Esophagus squamous epithelium (tissue), 5 donors: ENCODE measurements at regions not wholly inside any gene's neighbourhood (a gene's known extent, or its start where the extent isn't known, plus 50 kb on each side); places are given as distances from the start of the nearest gene placed in this dataset.

ENCODE experiments used
- DNase-seq: peaks from one replicate; lab custom pipeline; 2025; lab: John Stamatoyannopoulos, UW
- H3K27ac ChIP-seq, 4 donors: fragments of 200-600 bp; sonication (generic); one replicate each; pipeline ENCODE4 v1.5.1; 2016 to 2019; ENCODE audit warnings: mild to moderate bottlenecking in 1 of 4
- H3K27me3 ChIP-seq, 4 donors: fragments of 200-600 bp; sonication (generic); 1 replicate in 3 of 4; 2 replicates in 1 of 4; pipeline versions ENCODE4 v1.5.1 to v1.6.0; 2017 to 2021; ENCODE audit warnings: antibody characterized with exemption in 1 of 4
- H3K36me3 ChIP-seq, 3 donors: fragments of 200-600 bp; sonication (generic); one replicate each; pipeline ENCODE4 v1.5.1; 2016 to 2019
- H3K4me1 ChIP-seq, 3 donors: fragments of 200-600 bp; sonication (generic); one replicate each; pipeline ENCODE4 v1.5.1; 2017 to 2019
- H3K4me3 ChIP-seq, 4 donors: fragments of 200-600 bp; sonication (generic); 1 replicate in 3 of 4; 2 replicates in 1 of 4; pipeline ENCODE4 v1.5.1; 2016 to 2019; ENCODE audit warnings: mild to moderate bottlenecking in 2 of 4, moderate library complexity in 1 of 4
- H3K9me3 ChIP-seq, 3 donors: fragments of 200-600 bp; sonication (generic); one replicate each; pipeline ENCODE4 v1.5.1; 2016 to 2019
- POLR2A ChIP-seq, 4 donors: fragments of 450-650 bp; IDR thresholded peaks; one replicate each; pipeline ENCODE4 v1.6.1; 2017; ENCODE audit warnings: antibody characterized with exemption in 4 of 4, mild to moderate bottlenecking in 4 of 4, moderate library complexity in 3 of 4
- WGBS, 2 donors: methylation state at CpG; one replicate each; pipeline ENCODE4 v1.1.5; 2018; 5-methylcytosine and 5-hydroxymethylcytosine counted together
- intact Hi-C: fragments of 100-400 bp; cut with DNase I; formaldehyde crosslinking; loops from one replicate; pipeline ENCODE4 v1.15.0; 2022
- TF ChIP-seq, protein P1 (sequence below), 6 experiments: fragments of 450-650 bp in 4 of 6; fragments of 200-600 bp in 2 of 6; sonication (generic) in 2 of 6; IDR thresholded peaks; one replicate each; pipeline ENCODE4 v1.5.1; 2016 to 2019; ENCODE audit warnings: antibody characterized with exemption in 6 of 6, mild to moderate bottlenecking in 4 of 6, moderate library complexity in 4 of 6
- donor health status: DM: yes; HTN: yes; CAD: no.

DNA sequence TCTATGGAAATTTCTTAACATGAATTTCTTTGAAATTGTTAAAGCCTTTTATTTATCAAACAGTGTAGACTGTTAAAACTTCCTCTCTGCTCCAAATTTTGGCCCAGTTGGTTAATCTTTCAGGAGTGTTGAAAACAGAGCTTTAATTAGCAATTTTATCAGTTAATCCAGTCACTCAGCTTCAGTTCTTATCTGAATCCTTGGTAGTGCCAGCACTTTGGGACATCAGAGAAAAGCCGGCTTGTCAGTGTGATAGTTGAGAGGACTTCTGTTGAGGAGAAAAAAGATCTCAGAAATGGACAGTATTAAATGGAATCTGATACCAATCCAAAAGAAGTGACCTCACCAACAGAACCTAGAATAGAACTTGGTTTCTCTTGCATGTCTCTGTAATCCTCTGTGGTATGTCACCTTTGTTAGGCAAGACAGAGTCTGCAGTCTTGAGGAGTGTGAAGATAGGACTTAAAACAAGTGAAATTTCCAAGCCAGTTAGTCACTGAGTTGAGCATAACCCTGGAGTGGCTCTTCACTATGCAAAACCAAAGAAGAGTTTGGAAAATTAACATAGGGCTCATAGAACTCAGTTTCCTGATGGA lies 251.8 kb downstream of the NNT start:
- Histone ChIP-seq H3K9me3 (no peaks in the 10 kb centered on the region), H3K4me1 (no peaks in the 10 kb centered on the region), H3K36me3 (no peaks in the 10 kb centered on the region), H3K27me3 (no peaks in the 10 kb centered on the region), H3K4me3 (no peak overlapping the region), H3K27ac (no peak overlapping the region)
- TF ChIP-seq, protein P1, sequence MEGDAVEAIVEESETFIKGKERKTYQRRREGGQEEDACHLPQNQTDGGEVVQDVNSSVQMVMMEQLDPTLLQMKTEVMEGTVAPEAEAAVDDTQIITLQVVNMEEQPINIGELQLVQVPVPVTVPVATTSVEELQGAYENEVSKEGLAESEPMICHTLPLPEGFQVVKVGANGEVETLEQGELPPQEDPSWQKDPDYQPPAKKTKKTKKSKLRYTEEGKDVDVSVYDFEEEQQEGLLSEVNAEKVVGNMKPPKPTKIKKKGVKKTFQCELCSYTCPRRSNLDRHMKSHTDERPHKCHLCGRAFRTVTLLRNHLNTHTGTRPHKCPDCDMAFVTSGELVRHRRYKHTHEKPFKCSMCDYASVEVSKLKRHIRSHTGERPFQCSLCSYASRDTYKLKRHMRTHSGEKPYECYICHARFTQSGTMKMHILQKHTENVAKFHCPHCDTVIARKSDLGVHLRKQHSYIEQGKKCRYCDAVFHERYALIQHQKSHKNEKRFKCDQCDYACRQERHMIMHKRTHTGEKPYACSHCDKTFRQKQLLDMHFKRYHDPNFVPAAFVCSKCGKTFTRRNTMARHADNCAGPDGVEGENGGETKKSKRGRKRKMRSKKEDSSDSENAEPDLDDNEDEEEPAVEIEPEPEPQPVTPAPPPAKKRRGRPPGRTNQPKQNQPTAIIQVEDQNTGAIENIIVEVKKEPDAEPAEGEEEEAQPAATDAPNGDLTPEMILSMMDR (IDR thresholded peaks at IDR 0.05) = no peak
- TF ChIP-seq POLR2A (IDR thresholded peaks at IDR 0.05) = no peak
- 43 to 71% methylated on average over 1 of the region's 1 CpG for WGBS, 2 donors
- intact Hi-C loops = no loop called here
- no peak for DNase-seq

DNA sequence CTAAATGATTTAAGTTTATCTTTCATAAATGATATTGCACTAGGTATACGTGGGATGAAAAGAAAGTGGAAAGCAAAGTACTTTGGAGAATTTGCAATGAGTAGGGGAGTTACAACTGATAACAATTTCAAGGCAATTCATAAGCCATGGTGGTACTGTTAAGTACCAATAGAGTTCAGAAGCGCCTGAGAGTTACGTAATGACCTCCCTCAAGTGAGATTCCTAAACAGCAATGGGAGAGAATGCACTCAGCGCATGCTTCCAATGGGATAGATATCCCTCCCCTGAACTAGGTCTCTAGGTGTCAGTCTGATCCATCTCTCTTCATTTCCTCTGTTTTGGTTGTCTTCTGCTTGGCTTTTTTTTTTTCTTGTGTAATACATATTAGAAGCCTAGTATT lies 249.3 kb downstream of the NNT start:
- intact Hi-C loops = no loop called here
- H3K9me3 ChIP-seq = no peaks in the 10 kb centered on the region
- TF ChIP-seq POLR2A (IDR thresholded peaks at IDR 0.05) = no peak
- TF ChIP-seq, protein P1 (IDR thresholded peaks at IDR 0.05) = no peak
- WGBS, 2 donors = 83 to 93% methylated on average over 4 of the region's 4 CpGs
- no peak overlapping the region for H3K27ac ChIP-seq
- H3K4me3 ChIP-seq = no peak overlapping the region
- H3K36me3 ChIP-seq = no peaks in the 10 kb centered on the region
- H3K4me1 ChIP-seq = no peaks in the 10 kb centered on the region
- no peaks in the 10 kb centered on the region for H3K27me3 ChIP-seq
- DNase-seq = no peak

DNA sequence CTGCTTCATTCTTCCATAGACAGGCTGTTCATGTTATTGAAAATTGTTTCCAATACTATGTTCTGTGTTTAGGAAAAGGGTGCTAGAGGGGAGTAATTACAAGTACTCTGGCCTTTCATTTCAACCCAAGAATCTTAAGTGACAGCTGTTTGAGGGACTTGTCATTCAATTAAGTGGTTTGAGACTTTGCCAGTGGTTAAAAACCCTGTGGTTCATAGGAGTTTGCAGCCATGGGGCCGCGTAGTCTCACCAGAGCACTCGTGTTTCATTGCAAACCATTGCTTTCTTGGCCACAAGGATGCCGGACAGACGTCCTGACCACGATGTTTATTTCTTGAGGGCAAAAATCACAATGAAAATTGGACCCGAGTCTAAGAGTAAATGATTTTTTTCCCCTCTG lies 248.8 kb downstream of the NNT start:
- intact Hi-C loops = no loop called here
- TF ChIP-seq, protein P1 (IDR thresholded peaks at IDR 0.05) = no peak
- TF ChIP-seq POLR2A (IDR thresholded peaks at IDR 0.05) = no peak

DNA sequence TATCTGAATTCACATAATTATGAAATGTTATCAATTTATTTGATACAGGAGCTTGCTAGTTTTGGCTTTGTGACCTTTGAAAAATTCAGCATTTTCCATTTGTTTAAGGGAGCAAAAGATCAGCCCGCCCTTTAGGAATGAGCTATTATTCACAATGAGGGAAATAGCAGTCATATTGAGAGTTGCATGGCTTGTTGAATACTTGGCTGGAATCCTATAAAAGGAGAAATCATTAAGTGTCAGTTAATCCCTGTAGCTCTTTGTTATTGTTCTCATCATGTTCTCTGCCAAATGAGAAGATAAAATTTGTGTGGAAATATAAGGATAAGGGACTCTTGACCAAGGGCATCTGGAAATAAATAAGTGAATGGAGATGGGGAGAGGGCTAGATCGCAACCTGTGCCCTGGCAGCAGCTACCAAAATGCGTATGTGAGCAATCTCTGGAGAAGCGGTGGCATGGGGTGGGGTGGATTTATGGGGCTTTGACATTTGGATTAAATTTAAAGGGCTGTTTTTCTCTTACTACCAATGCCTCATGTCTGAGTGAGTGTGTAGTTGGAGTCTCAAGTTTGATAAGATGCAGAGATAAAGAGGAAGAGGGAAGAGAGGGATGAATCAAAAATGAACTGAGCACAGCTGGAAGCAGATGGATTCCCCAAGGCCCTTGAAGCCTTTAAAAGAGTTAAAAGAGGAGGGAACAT lies 237.6 kb downstream of the NNT start:
- Histone ChIP-seq H3K36me3 (no peaks in the 10 kb centered on the region), H3K4me3 (no peak overlapping the region), H3K4me1 (no peaks in the 10 kb centered on the region), H3K27me3 (no peaks in the 10 kb centered on the region), H3K9me3 (no peaks in the 10 kb centered on the region), H3K27ac (peak overlapping the region in 1 of 4 donors; percentile 21)
- no peak for DNase-seq
- intact Hi-C loops = no loop called here
- 47 to 58% methylated on average over 4 of the region's 4 CpGs for whole genome bisulfite sequencing, 2 donors
- TF ChIP-seq, protein P1 (IDR thresholded peaks at IDR 0.05) = no peak
- no peak for TF ChIP-seq POLR2A (IDR thresholded peaks at IDR 0.05)

More for the DNA sequence above, 248.8 kb downstream of the NNT start:
- no peak overlapping the region for H3K4me3 ChIP-seq
- H3K36me3 ChIP-seq = no peaks in the 10 kb centered on the region
- H3K27me3 ChIP-seq = no peaks in the 10 kb centered on the region
- H3K4me1 ChIP-seq = no peaks in the 10 kb centered on the region
- no peaks in the 10 kb centered on the region for H3K9me3 ChIP-seq
- no peak overlapping the region for H3K27ac ChIP-seq
- no peak for DNase-seq
- WGBS, 2 donors = 57 to 81% methylated on average over 7 of the region's 7 CpGs

DNA sequence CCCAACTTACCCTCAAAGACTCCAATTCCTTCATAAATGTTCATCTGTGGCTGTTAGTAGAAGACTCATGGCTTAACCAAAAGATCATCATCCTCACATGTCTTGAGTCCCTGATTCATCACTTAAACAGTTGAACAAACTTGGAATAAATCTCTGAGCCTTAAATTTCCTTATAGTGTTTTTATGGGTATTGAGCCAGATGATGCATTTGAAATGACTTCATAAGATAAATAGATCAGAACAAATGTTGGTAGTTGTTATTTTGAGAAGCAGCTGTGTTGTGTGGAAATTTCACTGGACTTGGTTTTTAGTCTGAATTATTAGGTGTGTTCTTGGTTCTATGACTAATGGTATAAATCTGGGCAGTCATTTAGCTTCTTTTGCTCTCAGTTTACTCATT lies 236.2 kb downstream of the NNT start:
- TF ChIP-seq, protein P1 (IDR thresholded peaks at IDR 0.05) = no peak
- TF ChIP-seq POLR2A (IDR thresholded peaks at IDR 0.05) = no peak
- intact Hi-C loops = no loop called here
- DNase-seq = no peak
- Histone ChIP-seq H3K4me1 (no peaks in the 10 kb centered on the region), H3K27me3 (no peaks in the 10 kb centered on the region), H3K36me3 (no peaks in the 10 kb centered on the region), H3K27ac (peak overlapping the region in 1 of 4 donors; percentile 13), H3K9me3 (no peaks in the 10 kb centered on the region), H3K4me3 (no peak overlapping the region)
